HepG2 (cell line): ENCODE measurements at regions not wholly inside any gene's neighbourhood (a gene's known extent, or its start where the extent isn't known, plus 50 kb on each side); places are given as distances from the start of the nearest gene placed in this dataset.
"Not testable (repeated sequence)": the region's sequence is repeated elsewhere in the genome, so short reads cannot be mapped to it uniquely, and the experiment has no call there.

ENCODE experiments used
- HNRNPL ChIP-seq: fragments of 200-400 bp; formaldehyde crosslinking; IDR thresholded peaks from 2 replicates; pipeline ENCODE4 v1.6.1; 2017; ENCODE audit warnings: mild to moderate bottlenecking, low read depth, low read length
- HNRNPUL1 ChIP-seq: fragments of 200-400 bp; formaldehyde crosslinking; IDR thresholded peaks from 2 replicates; pipeline ENCODE4 v1.6.1; 2017; ENCODE audit warnings: low read depth, mild to moderate bottlenecking, low read length, moderate library complexity
- MAFK ChIP-seq, 2 experiments: IDR thresholded peaks in 1 of 2; conservative IDR thresholded peaks in 1 of 2; 2 replicates each; pipeline ENCODE4 v1.6.1; 2011; ENCODE audit warnings: improper control_type of control experiment in 2 of 2, low read length in 2 of 2
- MXI1 ChIP-seq: IDR thresholded peaks from 3 replicates; pipeline ENCODE4 v1.6.1; 2012; ENCODE audit warnings: low read depth, low read length, inconsistent platforms, borderline replicate concordance
- SMC3 ChIP-seq: IDR thresholded peaks from 2 replicates; pipeline ENCODE4 v1.6.1; 2011; ENCODE audit warnings: low read length, improper control_type of control experiment
- SNAI1 ChIP-seq: sonication (generic); formaldehyde crosslinking; IDR thresholded peaks from 2 replicates; pipeline ENCODE4 v1.5.0; 2020; ENCODE audit warnings: mild to moderate bottlenecking, missing genetic modification reagents, borderline replicate concordance
- ZNF274 ChIP-seq: sonication (generic); formaldehyde crosslinking; IDR thresholded peaks from 2 replicates; pipeline ENCODE4 v1.5.1; 2020; ENCODE audit warnings: mild to moderate bottlenecking, missing genetic modification reagents
- ZNF33B ChIP-seq: sonication (generic); formaldehyde crosslinking; IDR thresholded peaks from 2 replicates; pipeline ENCODE4 v1.5.1; 2020; ENCODE audit warnings: mild to moderate bottlenecking, missing genetic modification reagents
- ZSCAN30 ChIP-seq: sonication (generic); formaldehyde crosslinking; IDR thresholded peaks from 2 replicates; pipeline ENCODE4 v1.5.0; 2020; ENCODE audit warnings: mild to moderate bottlenecking, missing genetic modification reagents
- ZSCAN9 ChIP-seq: IDR thresholded peaks from 2 replicates; pipeline ENCODE4 v1.6.1; 2016; ENCODE audit warnings: borderline replicate concordance
- TF ChIP-seq, protein P1 (sequence below): sonication (generic); formaldehyde crosslinking; IDR thresholded peaks from 2 replicates; pipeline ENCODE4 v1.9.0; 2022; ENCODE audit warnings: missing genetic modification reagents, mild to moderate bottlenecking, borderline replicate concordance
- TF ChIP-seq, protein P2 (sequence below): sonication (generic); formaldehyde crosslinking; IDR thresholded peaks from 2 replicates; pipeline ENCODE4 v1.4.0; 2020; ENCODE audit warnings: missing genetic modification reagents, mild to moderate bottlenecking, borderline replicate concordance
- TF ChIP-seq, protein P3 (sequence below): sonication (generic); formaldehyde crosslinking; IDR thresholded peaks from 2 replicates; pipeline ENCODE4 v1.5.0; 2020; ENCODE audit warnings: mild to moderate bottlenecking, missing genetic modification reagents, moderate library complexity

DNA sequence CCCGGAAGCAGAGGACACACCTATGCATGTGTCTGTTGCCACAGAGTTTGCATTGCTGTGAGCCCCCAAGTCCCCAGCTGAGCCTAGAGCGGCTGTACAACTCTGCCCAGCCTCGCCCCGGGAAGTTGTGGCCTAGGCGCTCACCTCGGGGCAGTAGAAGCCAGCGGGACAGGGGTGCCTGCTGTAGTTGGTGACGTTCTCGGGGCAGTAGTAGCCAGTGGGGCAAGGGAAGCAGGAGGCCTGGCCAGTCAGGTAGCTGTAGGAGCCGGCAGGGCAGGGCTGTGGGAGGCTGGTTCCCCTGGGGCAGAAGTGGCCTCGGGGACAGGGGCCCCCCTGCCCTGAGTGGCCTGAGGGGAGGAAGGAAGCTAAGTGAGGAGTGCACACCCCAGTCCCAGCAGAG lies 87.2 kb downstream of the MALL start:
- TF ChIP-seq MAFK (conservative IDR thresholded peaks at IDR 0.05 in 1 of 2, IDR thresholded peaks at IDR 0.05 in 1 of 2; ENCODE audit: low read length in 2 of 2); HNRNPL; SMC3; HNRNPUL1; MXI1; SNAI1 (CRISPR knock-in tag); ZSCAN9; ZSCAN30; ZNF33B (CRISPR knock-in tag); ZNF274 (CRISPR knock-in tag): not testable (repeated sequence)
- TF ChIP-seq, protein P1, sequence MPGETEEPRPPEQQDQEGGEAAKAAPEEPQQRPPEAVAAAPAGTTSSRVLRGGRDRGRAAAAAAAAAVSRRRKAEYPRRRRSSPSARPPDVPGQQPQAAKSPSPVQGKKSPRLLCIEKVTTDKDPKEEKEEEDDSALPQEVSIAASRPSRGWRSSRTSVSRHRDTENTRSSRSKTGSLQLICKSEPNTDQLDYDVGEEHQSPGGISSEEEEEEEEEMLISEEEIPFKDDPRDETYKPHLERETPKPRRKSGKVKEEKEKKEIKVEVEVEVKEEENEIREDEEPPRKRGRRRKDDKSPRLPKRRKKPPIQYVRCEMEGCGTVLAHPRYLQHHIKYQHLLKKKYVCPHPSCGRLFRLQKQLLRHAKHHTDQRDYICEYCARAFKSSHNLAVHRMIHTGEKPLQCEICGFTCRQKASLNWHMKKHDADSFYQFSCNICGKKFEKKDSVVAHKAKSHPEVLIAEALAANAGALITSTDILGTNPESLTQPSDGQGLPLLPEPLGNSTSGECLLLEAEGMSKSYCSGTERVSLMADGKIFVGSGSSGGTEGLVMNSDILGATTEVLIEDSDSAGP = not testable (repeated sequence)
- TF ChIP-seq, protein P2, sequence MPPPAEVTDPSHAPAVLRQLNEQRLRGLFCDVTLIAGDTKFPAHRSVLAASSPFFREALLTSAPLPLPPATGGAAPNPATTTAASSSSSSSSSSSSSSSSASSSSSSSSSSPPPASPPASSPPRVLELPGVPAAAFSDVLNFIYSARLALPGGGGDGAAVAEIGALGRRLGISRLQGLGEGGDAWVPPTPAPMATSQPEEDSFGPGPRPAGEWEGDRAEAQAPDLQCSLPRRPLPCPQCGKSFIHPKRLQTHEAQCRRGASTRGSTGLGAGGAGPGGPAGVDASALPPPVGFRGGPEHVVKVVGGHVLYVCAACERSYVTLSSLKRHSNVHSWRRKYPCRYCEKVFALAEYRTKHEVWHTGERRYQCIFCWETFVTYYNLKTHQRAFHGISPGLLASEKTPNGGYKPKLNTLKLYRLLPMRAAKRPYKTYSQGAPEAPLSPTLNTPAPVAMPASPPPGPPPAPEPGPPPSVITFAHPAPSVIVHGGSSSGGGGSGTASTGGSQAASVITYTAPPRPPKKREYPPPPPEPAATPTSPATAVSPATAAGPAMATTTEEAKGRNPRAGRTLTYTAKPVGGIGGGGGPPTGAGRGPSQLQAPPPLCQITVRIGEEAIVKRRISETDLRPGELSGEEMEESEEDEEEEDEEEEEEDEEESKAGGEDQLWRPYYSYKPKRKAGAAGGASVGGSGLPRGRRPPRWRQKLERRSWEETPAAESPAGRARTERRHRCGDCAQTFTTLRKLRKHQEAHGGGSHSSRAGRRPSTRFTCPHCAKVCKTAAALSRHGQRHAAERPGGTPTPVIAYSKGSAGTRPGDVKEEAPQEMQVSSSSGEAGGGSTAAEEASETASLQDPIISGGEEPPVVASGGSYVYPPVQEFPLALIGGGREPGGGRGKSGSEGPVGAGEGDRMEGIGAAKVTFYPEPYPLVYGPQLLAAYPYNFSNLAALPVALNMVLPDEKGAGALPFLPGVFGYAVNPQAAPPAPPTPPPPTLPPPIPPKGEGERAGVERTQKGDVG (CRISPR knock-in tag) = not testable (repeated sequence)
- TF ChIP-seq, protein P3, sequence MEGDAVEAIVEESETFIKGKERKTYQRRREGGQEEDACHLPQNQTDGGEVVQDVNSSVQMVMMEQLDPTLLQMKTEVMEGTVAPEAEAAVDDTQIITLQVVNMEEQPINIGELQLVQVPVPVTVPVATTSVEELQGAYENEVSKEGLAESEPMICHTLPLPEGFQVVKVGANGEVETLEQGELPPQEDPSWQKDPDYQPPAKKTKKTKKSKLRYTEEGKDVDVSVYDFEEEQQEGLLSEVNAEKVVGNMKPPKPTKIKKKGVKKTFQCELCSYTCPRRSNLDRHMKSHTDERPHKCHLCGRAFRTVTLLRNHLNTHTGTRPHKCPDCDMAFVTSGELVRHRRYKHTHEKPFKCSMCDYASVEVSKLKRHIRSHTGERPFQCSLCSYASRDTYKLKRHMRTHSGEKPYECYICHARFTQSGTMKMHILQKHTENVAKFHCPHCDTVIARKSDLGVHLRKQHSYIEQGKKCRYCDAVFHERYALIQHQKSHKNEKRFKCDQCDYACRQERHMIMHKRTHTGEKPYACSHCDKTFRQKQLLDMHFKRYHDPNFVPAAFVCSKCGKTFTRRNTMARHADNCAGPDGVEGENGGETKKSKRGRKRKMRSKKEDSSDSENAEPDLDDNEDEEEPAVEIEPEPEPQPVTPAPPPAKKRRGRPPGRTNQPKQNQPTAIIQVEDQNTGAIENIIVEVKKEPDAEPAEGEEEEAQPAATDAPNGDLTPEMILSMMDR (CRISPR knock-in tag) = not testable (repeated sequence)
